HG03354 (cell line): ENCODE measurements at regions not wholly inside any gene's neighbourhood (a gene's known extent, or its start where the extent isn't known, plus 50 kb on each side); places are given as distances from the start of the nearest gene placed in this dataset.

Source experiments
- ATAC-seq: cut with Tn5 transposase; IDR thresholded peaks from one replicate; pipeline ENCODE4 v1.9.1; 2021; ENCODE audit warnings: mild to moderate bottlenecking; ENCODE audit not compliant: unreplicated experiment, poor library complexity, severe bottlenecking

GRCh38 chr1:39133340-39133684 lies 71.2 kb upstream of the MACF1 start:
- no peak for ATAC-seq

- ATAC-seq: no peak
Measured at GRCh38 chr1:39134768-39135333, 69.6 kb upstream of the MACF1 start.

- no peak for ATAC-seq
Measured at GRCh38 chr1:39136638-39137037, 67.9 kb upstream of the MACF1 start.

GRCh38 chr1:39139723-39140360 lies 64.7 kb upstream of the MACF1 start:
- ATAC-seq: no peak

GRCh38 chr1:39141925-39142324 lies 62.6 kb upstream of the MACF1 start:
- no peak for ATAC-seq

- ATAC-seq: no peak
Measured at GRCh38 chr1:39142401-39143060, 62.0 kb upstream of the MACF1 start.

GRCh38 chr1:39144924-39145323 lies 59.6 kb upstream of the MACF1 start:
- ATAC-seq: no peak

GRCh38 chr1:39145331-39145965 lies 59.0 kb upstream of the MACF1 start:
- ATAC-seq: no peak

GRCh38 chr1:39146681-39147080 lies 57.8 kb upstream of the MACF1 start:
- ATAC-seq: no peak

- no peak for ATAC-seq
Measured at GRCh38 chr1:39147099-39148025, 57.1 kb upstream of the MACF1 start.

- no peak for ATAC-seq
Measured at GRCh38 chr1:39148942-39149341, 55.6 kb upstream of the MACF1 start.

- ATAC-seq: no peak
Measured at GRCh38 chr1:39149509-39149908, 55.0 kb upstream of the MACF1 start.

- ATAC-seq: no peak
Measured at GRCh38 chr1:39150779-39151178, 53.7 kb upstream of the MACF1 start.

- ATAC-seq: no peak
Measured at GRCh38 chr1:39151267-39151666, 53.2 kb upstream of the MACF1 start.

- no peak for ATAC-seq
Measured at GRCh38 chr1:39152923-39153322, 51.6 kb upstream of the MACF1 start.

GRCh38 chr1:39153684-39154083 lies 50.8 kb upstream of the MACF1 start:
- ATAC-seq: no peak

GRCh38 chr1:39154553-39155421 lies 49.7 kb upstream of the MACF1 start:
- no peak for ATAC-seq
